Left cardiac atrium (tissue), 4 donors: ENCODE measurements at regions not wholly inside any gene's neighbourhood (a gene's known extent, or its start where the extent isn't known, plus 50 kb on each side); places are given as distances from the start of the nearest gene placed in this dataset.
"Not testable (repeated sequence)": the region's sequence is repeated elsewhere in the genome, so short reads cannot be mapped to it uniquely, and the experiment has no call there.

Experiments used
- ATAC-seq, 2 donors: fragments of 200-7000 bp; cut with Tn5 transposase; one replicate each; pipeline ENCODE4 v1.9.1; 2020; ENCODE audit warnings: mild to moderate bottlenecking in 2 of 2, moderate library complexity in 2 of 2
- DNase-seq: peaks from one replicate; pipeline ENCODE4 v3.0.0-alpha.2; 2020
- intact Hi-C, 2 donors: fragments of 100-400 bp; cut with DNase I; formaldehyde crosslinking; loops; one replicate each; pipeline versions ENCODE4 v1.14.1 to v1.15.1; 2022 to 2023
- donor health status: DM: no; HTN: yes; CAD: no.
- donor health status: DM: no; HTN: yes; CAD: no; lungs with severe emphysema.
- donor health status: DM: yes; HTN: yes; CAD: no.
- donor health status: Dilated cardiomyopathy.

DNA sequence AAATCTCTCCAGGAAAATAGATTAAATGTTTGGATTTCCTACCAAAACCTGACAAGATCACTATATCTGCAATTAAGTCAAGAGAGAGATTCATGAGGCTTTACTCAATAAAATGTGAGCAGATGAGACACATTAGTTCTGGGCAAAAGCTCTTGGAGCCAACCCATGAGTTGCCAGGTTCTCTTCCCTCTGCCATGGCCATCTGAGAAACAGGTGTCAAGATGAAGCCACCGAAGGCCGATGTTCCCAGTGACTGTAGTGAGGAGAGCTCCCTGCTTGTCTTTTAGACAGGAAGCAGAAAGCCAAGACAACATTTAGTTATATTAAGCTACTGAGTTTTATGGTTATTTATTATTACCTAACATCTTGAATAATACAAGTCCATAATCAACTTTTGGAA is 1068.7 kb downstream of the STPG2 start:
- intact Hi-C loops = no loop called here
- ATAC-seq (no peak), DNase-seq (no peak)

DNA sequence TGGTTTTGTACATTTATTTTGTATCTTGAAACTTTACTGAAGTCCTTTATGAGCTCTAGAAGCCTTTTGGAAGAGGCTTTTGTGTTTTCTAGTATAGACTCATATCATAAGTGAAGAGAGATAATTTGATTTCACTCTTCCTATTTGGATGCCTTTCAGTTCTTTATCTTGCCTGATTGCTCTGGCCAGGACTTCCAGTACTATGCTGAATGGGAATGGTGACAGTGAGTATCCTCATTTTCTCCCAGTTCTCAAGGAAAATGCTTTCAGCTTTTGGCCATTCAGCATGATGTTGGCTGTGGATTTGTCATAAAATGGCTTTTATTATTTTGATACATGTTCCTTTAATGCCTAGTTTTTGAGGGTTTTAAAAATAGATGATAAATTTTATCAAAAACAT is 1061.3 kb downstream of the STPG2 start:
- intact Hi-C loops = no loop called here
- ATAC-seq (no peak), DNase-seq (no peak)

DNA sequence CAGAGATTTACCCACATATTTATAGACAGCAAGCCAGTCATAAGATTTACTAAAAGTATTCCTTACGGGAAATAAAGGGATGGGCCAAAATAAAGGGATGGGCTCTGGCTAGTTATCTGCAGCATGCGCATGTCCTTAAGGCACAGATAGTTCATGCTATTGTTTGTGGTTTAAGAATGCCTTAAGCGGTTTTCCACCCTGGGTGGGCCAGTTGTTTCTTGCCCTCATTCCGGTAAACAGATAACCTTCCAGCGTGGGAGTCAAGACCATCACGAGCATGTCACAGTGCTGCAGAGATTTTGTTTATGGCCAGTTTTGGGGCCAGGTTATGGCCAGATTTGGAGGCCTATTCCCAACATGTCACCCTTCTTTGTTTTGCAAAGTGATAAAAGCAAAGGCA is 1046.2 kb downstream of the STPG2 start:
- intact Hi-C loops, DNase-seq, ATAC-seq: not testable (repeated sequence)

DNA sequence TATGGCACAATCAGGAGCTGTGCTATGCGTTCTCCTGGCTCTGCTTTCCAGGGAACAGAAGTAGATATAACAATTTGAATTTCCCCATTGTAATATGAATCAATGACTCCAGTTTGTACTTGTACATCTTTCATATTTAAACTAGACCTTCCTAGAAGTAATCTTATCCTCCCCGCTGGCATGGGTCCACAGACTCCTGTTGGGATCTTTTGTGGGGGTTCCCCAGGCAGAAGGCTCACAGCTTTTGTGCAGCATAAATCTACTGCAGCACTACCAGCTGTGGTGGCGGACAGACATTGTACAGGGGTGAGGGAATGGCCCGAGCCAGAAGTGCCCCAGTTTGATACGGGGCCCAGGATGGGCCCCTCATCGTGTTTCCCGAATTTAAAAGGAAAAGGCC is 1042.1 kb downstream of the STPG2 start:
- DNase-seq, ATAC-seq, intact Hi-C loops: not testable (repeated sequence)

DNA sequence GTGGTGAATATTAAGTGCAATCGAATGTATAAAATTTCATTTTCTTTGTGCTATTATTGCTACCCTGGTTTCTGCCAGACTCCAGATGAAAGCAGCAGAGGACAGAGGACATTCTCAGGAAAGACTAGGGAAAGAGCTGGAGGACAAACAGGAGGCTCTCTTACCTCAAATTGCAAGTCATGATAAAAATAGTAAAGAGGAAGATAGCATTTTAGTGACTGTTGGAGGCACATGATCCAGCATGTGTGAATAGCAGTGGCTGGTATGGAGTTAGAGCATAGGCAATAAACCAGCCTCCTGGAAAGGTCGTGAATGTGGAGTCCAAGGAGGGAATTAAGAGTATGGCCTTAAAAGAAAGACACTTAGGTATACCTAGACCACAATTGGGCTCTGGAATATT is 1040.0 kb downstream of the STPG2 start:
- ATAC-seq (no peak), DNase-seq (no peak)
- intact Hi-C loops = no loop called here

DNA sequence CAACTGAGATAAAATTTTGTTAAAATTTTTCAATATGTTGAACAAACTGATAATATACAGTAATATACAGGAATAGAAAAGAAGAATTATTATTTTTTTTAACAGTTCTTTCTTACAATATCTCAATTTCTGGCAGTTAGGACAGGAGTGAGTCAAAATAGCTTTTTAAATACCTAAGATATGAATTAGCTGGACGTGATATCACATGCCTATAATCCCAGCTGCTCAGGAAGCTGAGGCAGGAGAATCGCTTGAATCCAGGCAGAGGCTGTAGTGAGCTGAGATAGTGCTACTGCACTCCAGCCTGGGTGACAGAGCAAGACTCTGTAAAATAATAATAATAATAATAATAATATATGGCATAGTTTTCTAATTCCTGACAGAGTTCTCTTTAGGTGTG is 1039.3 kb downstream of the STPG2 start:
- no peak for ATAC-seq
- intact Hi-C loops = no loop called here
- DNase-seq = no peak

DNA sequence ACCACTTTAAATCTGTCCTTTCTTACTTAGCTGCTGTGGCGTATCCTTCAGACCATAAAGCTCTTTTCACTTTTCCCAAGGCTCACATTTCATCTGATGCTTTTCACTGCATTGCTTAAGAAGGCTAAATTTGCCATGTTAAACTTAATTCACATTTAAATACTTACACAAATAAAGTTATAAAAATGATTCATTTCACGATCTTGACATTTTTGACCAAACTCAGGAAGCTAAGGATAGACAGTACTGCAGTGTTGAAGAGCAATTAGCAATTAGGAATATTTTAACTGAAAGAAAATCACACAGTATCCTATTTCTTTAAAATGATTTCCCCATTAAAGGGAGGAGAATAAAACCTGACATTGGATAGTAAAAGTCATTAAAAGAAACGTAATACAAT is 1038.6 kb downstream of the STPG2 start:
- DNase-seq (no peak), ATAC-seq (no peak)
- intact Hi-C loops = no loop called here

DNA sequence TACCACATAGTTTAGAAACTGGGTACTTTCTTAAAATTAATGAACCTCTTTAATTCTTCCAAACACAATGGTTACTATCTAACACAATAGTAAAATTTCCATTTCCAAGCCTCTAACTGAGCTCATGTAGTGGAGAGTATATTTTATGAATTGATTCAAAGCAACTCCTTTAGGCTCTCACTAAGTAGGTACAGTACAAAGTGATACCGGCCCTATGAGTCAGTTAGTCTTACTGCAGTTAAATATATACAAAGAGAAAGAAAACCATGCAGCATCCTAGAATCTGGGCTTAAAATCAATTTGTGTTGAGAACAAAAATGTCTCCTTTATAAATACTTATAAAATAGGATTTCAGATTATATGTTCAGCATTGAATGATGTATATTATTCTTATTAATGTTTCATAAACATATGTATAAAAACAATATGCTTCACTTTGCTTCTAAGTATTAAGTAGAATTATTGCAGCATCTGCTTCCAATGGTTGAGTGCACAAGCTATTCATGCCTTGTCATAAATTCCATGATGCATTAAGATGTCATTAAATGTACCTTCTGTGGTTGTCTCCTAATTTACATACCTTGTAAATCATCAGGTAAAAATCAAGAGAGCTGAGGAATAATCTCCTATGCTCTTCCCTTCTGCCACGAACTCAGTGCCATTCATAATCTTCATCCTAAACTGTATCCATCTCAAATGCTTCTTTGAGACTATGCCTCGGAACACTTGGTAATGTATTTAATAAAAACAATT is 1037.8 kb downstream of the STPG2 start:
- ATAC-seq = no peak
- DNase-seq = no peak
- intact Hi-C loops = no loop called here

DNA sequence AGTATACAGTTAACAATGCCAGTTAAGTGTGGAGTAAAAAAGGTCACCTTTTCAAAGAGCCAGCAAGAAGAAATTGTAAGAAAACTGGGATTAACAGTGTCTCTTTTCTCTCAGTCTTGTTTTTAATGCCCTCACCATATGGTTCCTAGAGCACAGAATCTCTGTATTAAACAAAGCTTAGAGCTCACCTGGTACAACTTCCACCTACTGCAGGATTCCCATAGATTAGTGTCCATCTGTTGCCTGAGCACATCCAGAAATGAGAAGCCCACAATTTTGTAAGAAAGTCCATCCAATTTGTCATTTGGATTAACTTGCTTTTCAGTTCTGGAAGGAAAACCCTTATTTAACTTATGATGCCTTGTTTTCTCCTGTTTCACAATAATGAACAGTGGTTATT is 1037.1 kb downstream of the STPG2 start:
- intact Hi-C loops = no loop called here
- no peak for ATAC-seq

DNA sequence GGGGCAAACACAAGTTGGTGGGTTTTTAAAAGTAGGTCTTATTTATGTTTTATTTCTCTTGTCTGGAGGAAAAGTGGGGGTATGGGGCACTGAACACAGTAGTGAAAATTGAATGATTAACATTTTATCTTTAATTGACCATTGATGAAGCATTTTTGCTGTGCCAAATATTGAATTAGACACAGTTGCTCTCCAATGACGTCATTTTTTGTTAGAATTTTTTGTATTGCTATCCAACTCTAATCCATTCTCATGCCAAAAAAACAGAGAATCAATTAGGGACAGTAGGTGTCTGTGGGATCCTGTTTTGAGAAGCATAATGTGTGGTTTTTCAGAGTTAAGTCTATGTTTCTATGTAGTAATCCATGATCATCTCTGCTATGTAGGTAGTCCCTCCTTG is 1032.8 kb downstream of the STPG2 start:
- no peak for ATAC-seq
- intact Hi-C loops = no loop called here
- DNase-seq = no peak

More for the DNA sequence above, 1037.1 kb downstream of the STPG2 start:
- no peak for DNase-seq

DNA sequence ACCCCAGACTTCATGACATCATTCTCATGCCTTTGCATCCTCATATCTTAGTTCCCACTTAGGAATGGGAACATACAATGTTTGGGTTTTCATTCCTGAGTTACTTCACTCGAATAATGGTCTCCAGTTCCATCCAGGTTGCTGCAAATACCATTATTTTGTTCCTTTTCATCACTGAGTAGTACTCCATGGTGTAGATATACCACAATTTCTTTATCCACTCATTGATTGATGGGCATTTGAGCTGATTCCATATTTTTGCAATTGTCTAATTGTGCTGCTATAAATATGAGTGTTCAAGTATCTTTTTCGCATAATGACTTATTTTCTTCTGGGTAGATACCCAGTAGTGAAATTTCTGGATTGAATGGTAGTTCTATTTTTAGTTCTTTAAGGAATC is 1026.8 kb downstream of the STPG2 start:
- no peak for DNase-seq
- ATAC-seq = no peak
- intact Hi-C loops = no loop called here

DNA sequence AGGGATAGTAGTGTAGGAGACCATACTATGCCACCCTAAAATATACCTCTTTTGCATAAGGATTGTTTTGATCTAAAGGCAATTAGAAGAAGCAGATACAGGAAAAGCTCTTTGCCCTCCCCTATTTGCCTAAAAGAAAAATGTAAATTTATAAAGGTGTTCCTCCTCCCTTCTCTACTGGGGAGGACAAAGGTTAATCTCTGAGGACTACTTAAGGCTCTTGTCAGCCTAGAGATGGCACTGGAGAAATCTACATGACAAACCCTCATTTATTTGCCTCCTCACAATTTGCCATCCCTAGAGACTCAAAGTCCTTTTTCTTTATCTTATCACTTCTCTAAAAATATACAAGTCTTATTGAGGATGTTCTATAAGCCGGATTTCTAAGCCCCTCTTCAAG is 1021.8 kb downstream of the STPG2 start:
- intact Hi-C loops = no loop called here
- ATAC-seq = no peak
- DNase-seq = no peak

DNA sequence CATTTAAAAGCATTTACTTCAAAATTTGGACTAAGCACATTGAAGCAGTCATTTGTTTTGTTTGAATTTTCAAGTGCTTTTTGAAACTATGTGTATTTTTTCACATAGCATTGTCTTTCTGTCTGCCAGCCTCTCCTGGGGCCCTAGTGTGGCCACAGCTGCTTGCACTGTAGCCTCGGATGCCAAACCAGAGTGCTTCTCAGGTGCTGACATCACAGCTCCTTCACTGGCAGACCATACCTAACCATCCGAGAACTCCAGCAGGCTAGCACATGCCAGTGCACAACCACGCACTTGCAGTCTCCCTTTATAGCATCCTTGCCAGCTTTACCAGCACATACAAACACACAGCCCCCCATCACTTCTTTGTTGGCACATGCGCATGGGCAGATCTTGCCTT is 1019.7 kb downstream of the STPG2 start:
- DNase-seq = no peak
- intact Hi-C loops = no loop called here
- no peak for ATAC-seq

DNA sequence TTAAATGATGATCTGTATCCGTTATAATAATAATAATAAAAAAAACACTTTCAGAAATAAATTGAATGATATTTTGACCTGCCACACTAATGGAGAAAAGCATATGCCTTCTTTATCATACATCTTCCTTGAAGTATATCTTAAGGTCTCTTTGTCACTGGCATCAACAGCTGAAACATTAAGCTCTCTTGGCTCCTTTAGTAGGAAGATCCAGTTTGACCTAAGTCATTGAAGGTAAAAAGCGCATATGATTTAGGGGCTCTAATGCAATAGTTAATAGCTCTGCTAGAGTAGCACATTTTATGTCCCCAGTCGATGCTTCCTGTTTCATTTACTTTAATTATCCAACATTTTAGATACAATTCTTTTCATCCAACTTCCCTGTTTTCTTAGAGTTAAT is 1010.8 kb downstream of the STPG2 start:
- DNase-seq (no peak), ATAC-seq (no peak)
- intact Hi-C loops = no loop called here

DNA sequence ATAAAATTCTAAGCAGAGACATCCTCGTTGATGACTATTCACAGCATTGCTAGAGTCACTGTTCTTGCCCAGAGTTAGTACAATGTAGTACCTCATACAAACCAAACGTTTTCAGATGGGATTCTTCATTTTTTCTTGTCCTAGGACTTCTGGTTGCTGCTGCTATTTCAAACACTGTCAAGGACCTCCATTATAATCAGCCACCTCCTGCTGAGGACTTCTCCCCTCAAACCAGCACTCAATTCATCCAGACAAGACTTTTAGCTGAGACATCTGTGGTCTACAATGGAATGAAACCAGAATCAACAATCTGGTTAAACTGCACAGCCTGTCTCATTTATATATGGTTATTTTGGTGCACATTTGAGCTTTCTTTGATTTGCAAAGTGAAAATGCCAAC is 1008.8 kb downstream of the STPG2 start:
- ATAC-seq = no peak
- intact Hi-C loops = no loop called here
- no peak for DNase-seq

DNA sequence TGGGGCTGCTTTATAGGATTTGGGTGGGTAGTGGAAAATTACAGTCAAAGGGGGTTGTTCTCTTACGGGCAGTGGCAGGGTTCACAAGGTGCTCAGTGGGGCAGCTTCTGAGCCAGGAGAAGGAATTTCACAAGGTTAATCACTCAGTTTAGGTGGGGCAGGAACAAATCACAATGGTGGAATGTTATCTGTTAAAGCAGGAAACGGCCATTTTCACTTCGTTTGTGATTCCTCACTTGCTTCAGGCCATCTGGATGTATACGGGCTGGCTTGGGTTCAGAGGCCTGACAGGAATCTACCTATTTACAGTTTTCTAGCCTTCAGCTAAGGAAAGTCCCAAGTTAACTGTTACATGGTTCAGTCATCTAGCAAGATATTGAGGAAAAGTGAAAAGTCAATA is 1003.5 kb downstream of the STPG2 start:
- no peak for DNase-seq
- intact Hi-C loops = no loop called here
- ATAC-seq = no peak

DNA sequence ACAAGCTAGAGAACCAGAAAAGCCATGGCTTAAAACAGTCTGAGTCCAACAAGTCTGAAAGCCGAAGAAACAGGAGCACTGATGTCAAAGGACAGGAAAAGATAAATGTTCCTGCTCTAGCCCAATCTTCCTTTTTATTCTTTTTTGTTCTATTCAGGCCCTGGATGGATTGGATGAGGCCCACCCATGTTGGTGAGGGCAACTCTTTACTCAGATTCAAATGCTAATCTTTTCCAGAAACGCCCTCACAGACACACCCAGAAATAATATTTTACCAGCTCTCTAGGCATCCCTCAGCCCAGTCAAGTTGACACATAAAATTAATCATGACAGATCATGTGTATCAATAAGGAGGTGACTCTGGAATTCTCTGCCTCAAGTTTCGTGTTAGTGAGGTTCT is 1002.7 kb downstream of the STPG2 start:
- ATAC-seq (no peak), DNase-seq (no peak)
- intact Hi-C loops = no loop called here

DNA sequence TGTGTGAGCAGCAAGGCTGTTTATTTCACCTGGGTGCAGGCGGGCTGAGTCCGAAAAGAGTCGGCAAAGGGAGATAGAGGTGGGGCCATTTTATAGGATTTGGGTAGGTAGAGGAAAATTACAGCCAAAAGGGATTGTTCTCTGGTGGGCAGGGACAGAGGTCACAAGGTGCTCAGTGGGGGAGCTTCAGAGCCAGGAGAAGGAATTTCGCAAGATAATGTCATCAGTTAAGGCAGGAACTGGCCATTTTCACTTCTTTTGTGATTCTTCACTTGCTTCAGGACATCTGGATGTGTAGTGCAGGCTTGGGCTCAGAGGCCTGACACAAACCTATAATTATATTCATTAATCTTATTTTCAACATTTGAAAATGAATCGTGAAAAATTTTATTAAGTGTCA is 1001.9 kb downstream of the STPG2 start:
- ATAC-seq, intact Hi-C loops, DNase-seq: not testable (repeated sequence)

DNA sequence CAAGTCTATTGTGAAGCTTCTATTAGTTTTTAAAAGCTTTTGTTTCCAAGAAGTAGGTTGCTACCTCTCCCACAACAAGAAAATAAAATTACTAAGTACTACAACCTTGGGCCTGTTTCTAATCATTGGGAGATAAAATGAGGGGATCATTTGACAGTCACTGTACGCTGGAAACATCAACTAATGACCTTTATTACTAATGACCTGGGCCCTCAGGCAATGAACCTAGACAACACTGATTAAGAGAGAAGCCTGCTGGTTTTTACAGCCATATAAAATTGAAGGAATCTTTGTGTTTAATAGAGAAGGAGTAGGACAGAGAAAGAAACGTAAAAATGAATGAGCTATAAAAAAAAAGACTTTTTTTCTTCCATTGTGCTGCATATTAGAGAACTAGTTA is 1000.9 kb downstream of the STPG2 start:
- intact Hi-C loops = no loop called here
- ATAC-seq (no peak), DNase-seq (no peak)

DNA sequence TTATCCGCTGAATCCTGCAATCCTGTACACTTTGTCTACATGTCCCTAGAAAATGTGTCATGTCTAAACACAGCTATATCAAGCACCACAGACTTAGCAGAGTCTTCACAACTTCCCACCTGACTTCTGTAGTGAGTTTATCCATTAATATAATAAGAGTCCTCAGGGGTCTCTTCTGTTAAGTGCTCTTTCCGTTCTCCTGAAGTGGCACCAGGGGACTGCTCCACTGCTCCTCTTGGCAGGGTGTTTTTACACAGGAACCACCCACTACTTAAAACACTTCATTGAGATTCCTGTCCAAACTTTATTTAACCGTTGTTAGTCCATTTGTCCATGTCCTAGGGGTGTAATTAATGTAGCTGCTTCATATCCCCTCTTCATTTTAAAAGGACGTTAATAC is 1000.4 kb downstream of the STPG2 start:
- ATAC-seq = no peak
- no peak for DNase-seq
- intact Hi-C loops = no loop called here

DNA sequence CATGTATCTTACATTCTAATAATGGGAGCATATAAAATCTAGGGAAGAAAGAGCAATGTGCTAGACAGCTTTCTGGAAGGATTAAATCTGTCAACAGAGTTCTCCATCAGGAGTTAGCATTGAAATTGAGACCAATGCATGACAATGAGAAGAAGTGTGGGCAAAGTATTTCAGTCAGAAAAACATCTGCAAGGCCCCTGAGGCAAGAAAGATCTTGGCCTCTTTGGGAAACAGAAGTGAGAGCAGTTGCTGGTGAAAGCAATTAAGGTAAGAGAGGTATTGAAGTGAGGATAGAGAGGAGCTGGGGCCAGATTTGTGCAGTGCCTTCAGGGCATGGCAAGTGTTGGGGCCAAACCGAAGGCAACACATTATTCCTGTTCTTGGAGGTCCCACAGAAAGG is 999.1 kb downstream of the STPG2 start:
- intact Hi-C loops = no loop called here
- DNase-seq = no peak
- no peak for ATAC-seq

DNA sequence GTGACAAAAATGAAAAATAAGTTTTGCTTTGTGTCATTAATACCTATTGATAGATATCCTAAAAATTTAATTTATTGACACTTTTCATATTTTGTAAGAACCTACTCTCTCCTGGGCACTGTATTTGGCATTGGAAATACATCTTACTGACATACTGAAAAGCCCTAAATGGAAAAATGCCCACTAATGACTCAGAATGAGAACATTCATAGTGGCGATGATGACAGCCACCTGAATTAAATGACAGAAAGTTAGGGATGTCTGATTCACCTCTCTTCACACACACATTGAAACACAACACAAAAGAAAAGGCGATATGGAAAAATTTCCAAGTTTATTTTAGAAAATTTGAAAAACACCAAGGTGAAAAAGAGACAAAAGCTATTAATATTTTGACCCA is 992.3 kb downstream of the STPG2 start:
- no peak for DNase-seq
- intact Hi-C loops = no loop called here
- no peak for ATAC-seq
